DMS 273 (cell line): ENCODE measurements at regions not wholly inside any gene's neighbourhood (a gene's known extent, or its start where the extent isn't known, plus 50 kb on each side); places are given as distances from the start of the nearest gene placed in this dataset.

Experiments
- DNase-seq: peaks from one replicate; lab custom pipeline; 2025; ENCODE audit not compliant: unreplicated experiment; lab: John Stamatoyannopoulos, UW

- no peak for DNase-seq
Observed at GRCh38 chr16:51357839-51358238, 206.8 kb upstream of the SALL1 start.

- DNase-seq, result no peak
Observed at GRCh38 chr16:51355875-51356274, 204.8 kb upstream of the SALL1 start.

- peak; percentile 10 for DNase-seq
Observed at GRCh38 chr16:51355195-51355594, 204.1 kb upstream of the SALL1 start.

- DNase-seq, result no peak
Observed at GRCh38 chr16:51353055-51353454, 202.0 kb upstream of the SALL1 start.

- no peak for DNase-seq
Observed at GRCh38 chr16:51349626-51350025, 198.6 kb upstream of the SALL1 start.

- DNase-seq, result no peak
Observed at GRCh38 chr16:51343411-51343810, 192.3 kb upstream of the SALL1 start.

- no peak for DNase-seq
Observed at GRCh38 chr16:51341204-51341603, 190.1 kb upstream of the SALL1 start.

GRCh38 chr16:51337662-51338061 is 186.6 kb upstream of the SALL1 start:
- DNase-seq, result peak; percentile 46

GRCh38 chr16:51328733-51329132 is 177.7 kb upstream of the SALL1 start:
- DNase-seq, result no peak

- no peak for DNase-seq
Observed at GRCh38 chr16:51327001-51327400, 175.9 kb upstream of the SALL1 start.

- peak; percentile 69 for DNase-seq
Observed at GRCh38 chr16:51326131-51326856, 175.2 kb upstream of the SALL1 start.

GRCh38 chr16:51321251-51321650 is 170.2 kb upstream of the SALL1 start:
- DNase-seq, result no peak

GRCh38 chr16:51317575-51317974 is 166.5 kb upstream of the SALL1 start:
- no peak for DNase-seq

- DNase-seq, result peak; percentile 26
Observed at GRCh38 chr16:51313198-51313597, 162.1 kb upstream of the SALL1 start.

- peak; percentile 49 for DNase-seq
Observed at GRCh38 chr16:51312363-51313150, 161.5 kb upstream of the SALL1 start.

GRCh38 chr16:51310159-51310558 is 159.1 kb upstream of the SALL1 start:
- no peak for DNase-seq

GRCh38 chr16:51306886-51307595 is 156.0 kb upstream of the SALL1 start:
- no peak for DNase-seq

- DNase-seq, result no peak
Observed at GRCh38 chr16:51306116-51306515, 155.0 kb upstream of the SALL1 start.

- no peak for DNase-seq
Observed at GRCh38 chr16:51305337-51305736, 154.3 kb upstream of the SALL1 start.

- peak; percentile 1 for DNase-seq
Observed at GRCh38 chr16:51302042-51302441, 151.0 kb upstream of the SALL1 start.

- no peak for DNase-seq
Observed at GRCh38 chr16:51298800-51299199, 147.7 kb upstream of the SALL1 start.
